Hepatocyte (in vitro differentiated cells): ENCODE measurements at regions not wholly inside any gene's neighbourhood (a gene's known extent, or its start where the extent isn't known, plus 50 kb on each side); places are given as distances from the start of the nearest gene placed in this dataset.

Experiments used
- DNase-seq: peaks from one replicate; pipeline ENCODE4 v3.0.0-alpha.2; 2016; ENCODE audit warnings: low spot score
- H2AFZ ChIP-seq: fragments of 200-600 bp; sonication (generic); 2 replicates; pipeline ENCODE4 v1.6.0; 2016; ENCODE audit warnings: antibody characterized with exemption, mild to moderate bottlenecking
- H3K27ac ChIP-seq: fragments of 200-600 bp; sonication (generic); 2 replicates; pipeline ENCODE4 v1.5.1; 2016; ENCODE audit warnings: mild to moderate bottlenecking
- H3K27me3 ChIP-seq: fragments of 200-600 bp; sonication (generic); 2 replicates; pipeline ENCODE4 v1.6.1; 2016
- H3K36me3 ChIP-seq: fragments of 200-600 bp; sonication (generic); replicated peaks from 2 replicates; pipeline ENCODE4 v1.5.1; 2016; ENCODE audit warnings: low read depth; ENCODE audit not compliant: insufficient read depth
- H3K4me1 ChIP-seq: fragments of 200-600 bp; sonication (generic); 2 replicates; pipeline ENCODE4 v1.5.1; 2016; ENCODE audit warnings: mild to moderate bottlenecking, moderate library complexity; ENCODE audit not compliant: insufficient read depth
- H3K4me2 ChIP-seq: fragments of 200-600 bp; sonication (generic); 2 replicates; pipeline ENCODE4 v1.6.0; 2016
- H3K4me3 ChIP-seq: fragments of 200-600 bp; sonication (generic); 2 replicates; pipeline ENCODE4 v1.5.1; 2016; ENCODE audit warnings: mild to moderate bottlenecking
- H3K79me2 ChIP-seq: fragments of 200-600 bp; sonication (generic); 2 replicates; pipeline ENCODE4 v1.6.0; 2017; ENCODE audit warnings: mild to moderate bottlenecking
- H3K9me2 ChIP-seq: fragments of 200-600 bp; sonication (generic); replicated peaks from 2 replicates; pipeline ENCODE4 v1.6.0; 2017; ENCODE audit warnings: mild to moderate bottlenecking; ENCODE audit not compliant: insufficient read depth
- H3K9me3 ChIP-seq: fragments of 200-600 bp; sonication (generic); 2 replicates; pipeline ENCODE4 v1.5.1; 2016; ENCODE audit warnings: low read depth, mild to moderate bottlenecking
- H4K20me1 ChIP-seq: fragments of 200-600 bp; sonication (generic); 2 replicates; pipeline ENCODE4 v1.6.0; 2016; ENCODE audit warnings: mild to moderate bottlenecking; ENCODE audit not compliant: insufficient read depth, poor library complexity, severe bottlenecking
- EZH2 ChIP-seq: fragments of 200-600 bp; sonication (generic); IDR thresholded peaks from 2 replicates; pipeline ENCODE4 v1.6.1; 2016; ENCODE audit warnings: antibody characterized with exemption, mild to moderate bottlenecking, borderline replicate concordance
- EZH2phosphoT487 ChIP-seq: fragments of 200-600 bp; sonication (generic); IDR thresholded peaks from one replicate; pipeline ENCODE4 v1.6.1; 2018; ENCODE audit warnings: antibody characterized with exemption, mild to moderate bottlenecking, low read depth, moderate library complexity; ENCODE audit not compliant: unreplicated experiment, severe bottlenecking
- WGBS: methylation state at CpG from one replicate; pipeline ENCODE4 v1.1.6; 2016; ENCODE audit warnings: low lambda C conversion rate; ENCODE audit errors: missing lambda C conversion rate; 5-methylcytosine and 5-hydroxymethylcytosine counted together
- TF ChIP-seq, protein P1 (sequence below): fragments of 200-600 bp; sonication (generic); IDR thresholded peaks from 2 replicates; pipeline ENCODE4 v1.5.1; 2016; ENCODE audit warnings: antibody characterized with exemption, mild to moderate bottlenecking; ENCODE audit not compliant: poor library complexity

DNA sequence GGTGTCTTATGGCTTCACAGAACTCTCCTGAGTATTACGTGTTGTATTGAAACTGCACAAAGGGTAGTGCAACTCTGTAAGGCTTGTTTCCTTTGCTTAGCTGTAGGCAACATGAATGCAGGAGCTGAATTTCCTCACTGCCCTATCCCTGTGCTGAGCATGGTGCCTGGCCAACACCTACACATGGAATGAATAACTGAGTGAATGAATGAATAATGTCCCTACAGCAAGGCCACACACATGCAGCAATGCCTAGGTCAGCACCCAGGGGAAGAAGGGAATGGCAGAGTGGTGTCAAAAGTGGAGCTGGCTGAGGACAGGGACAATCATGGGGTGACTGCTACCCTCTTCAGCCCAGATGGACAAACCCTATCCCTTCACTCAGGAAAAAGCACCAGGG, 655.9 kb downstream of the PTPRU start:
- TF ChIP-seq, protein P1, sequence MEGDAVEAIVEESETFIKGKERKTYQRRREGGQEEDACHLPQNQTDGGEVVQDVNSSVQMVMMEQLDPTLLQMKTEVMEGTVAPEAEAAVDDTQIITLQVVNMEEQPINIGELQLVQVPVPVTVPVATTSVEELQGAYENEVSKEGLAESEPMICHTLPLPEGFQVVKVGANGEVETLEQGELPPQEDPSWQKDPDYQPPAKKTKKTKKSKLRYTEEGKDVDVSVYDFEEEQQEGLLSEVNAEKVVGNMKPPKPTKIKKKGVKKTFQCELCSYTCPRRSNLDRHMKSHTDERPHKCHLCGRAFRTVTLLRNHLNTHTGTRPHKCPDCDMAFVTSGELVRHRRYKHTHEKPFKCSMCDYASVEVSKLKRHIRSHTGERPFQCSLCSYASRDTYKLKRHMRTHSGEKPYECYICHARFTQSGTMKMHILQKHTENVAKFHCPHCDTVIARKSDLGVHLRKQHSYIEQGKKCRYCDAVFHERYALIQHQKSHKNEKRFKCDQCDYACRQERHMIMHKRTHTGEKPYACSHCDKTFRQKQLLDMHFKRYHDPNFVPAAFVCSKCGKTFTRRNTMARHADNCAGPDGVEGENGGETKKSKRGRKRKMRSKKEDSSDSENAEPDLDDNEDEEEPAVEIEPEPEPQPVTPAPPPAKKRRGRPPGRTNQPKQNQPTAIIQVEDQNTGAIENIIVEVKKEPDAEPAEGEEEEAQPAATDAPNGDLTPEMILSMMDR = no peak
- TF ChIP-seq EZH2phosphoT487 (no peak), EZH2 (no peak)
- WGBS = 82% methylated on average over 1 of the region's 1 CpG
- H2AFZ ChIP-seq = no peak overlapping the region
- H3K9me2 ChIP-seq = no peaks in the 10 kb centered on the region
- no peaks in the 10 kb centered on the region for H3K36me3 ChIP-seq
- H4K20me1 ChIP-seq = no peaks in the 10 kb centered on the region
- DNase-seq = no peak
- H3K27ac ChIP-seq = no peak overlapping the region
- no peak overlapping the region for H3K4me3 ChIP-seq
- no peaks in the 10 kb centered on the region for H3K9me3 ChIP-seq
- H3K4me2 ChIP-seq = no peak overlapping the region
- H3K27me3 ChIP-seq = peaks cover 17% of the 10 kb centered on the region
- H3K4me1 ChIP-seq = no peaks in the 10 kb centered on the region
- H3K79me2 ChIP-seq = no peaks in the 10 kb centered on the region

DNA sequence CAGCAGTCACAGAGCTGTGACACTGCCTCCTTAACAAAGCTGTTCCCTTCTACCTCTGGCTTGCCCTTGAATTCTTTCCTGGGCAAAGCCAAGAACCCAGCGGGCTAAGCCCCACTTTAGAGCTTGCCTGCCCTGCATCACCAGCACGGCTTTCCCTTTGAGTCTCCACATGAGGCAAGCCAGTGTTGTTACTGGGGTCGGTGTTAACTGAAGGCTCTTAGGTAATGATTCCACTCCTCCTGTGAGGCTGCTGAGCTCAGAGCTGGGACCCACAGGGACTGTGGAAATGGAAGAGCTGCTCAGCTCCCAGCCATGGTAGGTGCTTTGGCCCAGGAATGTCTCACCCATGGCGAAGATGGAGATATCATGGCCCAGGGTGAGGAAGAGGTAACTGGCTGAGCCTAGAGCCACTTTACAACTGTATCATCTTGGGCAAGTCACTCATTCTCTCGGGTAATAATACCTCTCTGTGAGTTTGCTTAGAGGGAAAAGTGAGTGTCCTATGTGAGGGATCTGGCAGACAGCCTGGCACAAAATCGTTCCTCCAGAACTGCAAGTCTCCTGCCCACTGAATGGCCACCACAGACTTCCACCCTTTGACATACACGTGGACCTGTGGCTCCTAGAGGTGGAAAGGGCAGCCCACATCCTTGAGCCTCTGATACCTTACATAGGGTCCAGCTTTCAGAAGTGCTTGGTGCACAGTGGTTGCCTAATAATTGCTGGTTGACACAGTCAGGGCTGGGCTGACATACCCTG, 654.1 kb downstream of the PTPRU start:
- H3K9me3 ChIP-seq = no peaks in the 10 kb centered on the region
- no peaks in the 10 kb centered on the region for H3K79me2 ChIP-seq
- no peak for DNase-seq
- no peak overlapping the region for H3K27ac ChIP-seq
- no peaks in the 10 kb centered on the region for H4K20me1 ChIP-seq
- H3K4me3 ChIP-seq = no peak overlapping the region
- no peak overlapping the region for H2AFZ ChIP-seq
- H3K36me3 ChIP-seq = no peaks in the 10 kb centered on the region
- H3K4me2 ChIP-seq = no peak overlapping the region
- H3K9me2 ChIP-seq = no peaks in the 10 kb centered on the region
- WGBS = 74% methylated on average over 7 of the region's 7 CpGs
- TF ChIP-seq EZH2phosphoT487 = no peak
- TF ChIP-seq, protein P1 = no peak
- no peak for TF ChIP-seq EZH2
- peaks cover 15% of the 10 kb centered on the region for H3K27me3 ChIP-seq
- no peaks in the 10 kb centered on the region for H3K4me1 ChIP-seq

DNA sequence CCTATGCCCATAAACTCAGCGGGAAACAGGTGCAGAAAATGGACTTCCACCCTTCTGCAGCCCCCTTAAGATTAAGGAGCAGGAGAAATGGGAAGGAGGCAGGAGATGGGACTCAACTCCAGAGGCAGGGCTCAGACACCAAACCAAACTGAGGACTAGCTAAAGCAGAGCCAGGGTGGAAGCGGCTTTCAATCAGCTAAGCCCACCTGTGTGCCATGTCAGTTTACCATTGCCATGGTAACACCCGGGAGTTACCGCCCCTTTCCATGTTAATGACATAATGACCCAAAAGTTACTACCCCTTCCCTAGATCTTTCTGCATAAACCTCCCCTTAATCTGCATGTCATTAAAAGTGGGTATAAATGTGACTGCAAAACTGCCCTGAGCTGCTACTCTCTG, 653.5 kb downstream of the PTPRU start:
- Histone ChIP-seq H3K4me2 (no peak overlapping the region), H3K27me3 (peaks cover 15% of the 10 kb centered on the region), H2AFZ (no peak overlapping the region), H3K79me2 (no peaks in the 10 kb centered on the region), H3K36me3 (no peaks in the 10 kb centered on the region), H3K9me3 (no peaks in the 10 kb centered on the region), H4K20me1 (no peaks in the 10 kb centered on the region), H3K4me1 (no peaks in the 10 kb centered on the region), H3K27ac (no peak overlapping the region), H3K9me2 (no peaks in the 10 kb centered on the region), H3K4me3 (no peak overlapping the region)
- TF ChIP-seq EZH2 (no peak), EZH2phosphoT487 (no peak)
- TF ChIP-seq, protein P1 = no peak
- 86% methylated on average over 4 of the region's 4 CpGs for WGBS
- no peak for DNase-seq

DNA sequence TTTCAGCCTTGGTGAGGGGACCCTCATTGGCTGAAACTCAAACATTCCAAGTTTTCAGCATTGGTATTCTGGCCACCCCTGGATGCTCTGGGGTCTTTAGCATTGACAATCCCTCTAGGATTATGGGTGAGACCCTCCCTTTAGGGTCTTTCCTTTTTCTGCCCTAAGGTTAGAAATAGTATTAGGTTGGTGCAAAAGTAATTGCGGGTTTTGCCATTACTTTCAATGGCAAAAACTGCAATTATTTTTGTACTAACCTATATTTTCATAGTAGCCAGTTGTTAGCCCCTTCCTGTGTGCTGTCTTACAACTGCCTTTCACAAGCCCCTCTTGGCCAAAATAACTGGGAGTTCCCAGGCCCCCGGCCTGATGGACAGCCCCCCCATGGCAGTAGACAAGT, 648.4 kb downstream of the PTPRU start:
- 92% methylated on average over 2 of the region's 2 CpGs for WGBS
- H3K79me2 ChIP-seq = no peaks in the 10 kb centered on the region

More for the DNA sequence above, 648.4 kb downstream of the PTPRU start:
- no peak overlapping the region for H2AFZ ChIP-seq
- peaks cover 3% of the 10 kb centered on the region for H3K27me3 ChIP-seq
- no peaks in the 10 kb centered on the region for H3K9me3 ChIP-seq
- H3K27ac ChIP-seq = no peak overlapping the region
- no peaks in the 10 kb centered on the region for H3K9me2 ChIP-seq
- DNase-seq = no peak
- no peak overlapping the region for H3K4me3 ChIP-seq
- H3K4me2 ChIP-seq = no peak overlapping the region
- TF ChIP-seq EZH2phosphoT487 (no peak), EZH2 (no peak)
- TF ChIP-seq, protein P1 = no peak
- no peaks in the 10 kb centered on the region for H3K36me3 ChIP-seq
- no peaks in the 10 kb centered on the region for H3K4me1 ChIP-seq
- no peaks in the 10 kb centered on the region for H4K20me1 ChIP-seq
